ENCODE measurements at regions not wholly inside any gene's neighbourhood (a gene's known extent, or its start where the extent isn't known, plus 50 kb on each side); places are given as distances from the start of the nearest gene placed in this dataset.

GRCh38 chr7:79952399-79952798, 182.2 kb upstream of the GNAI1 start:
- no peak for TF ChIP-seq CTCF (IDR thresholded peaks at IDR 0.05)
- no peak for TF ChIP-seq POLR2A (IDR thresholded peaks at IDR 0.05)
- no peak for TF ChIP-seq POLR2AphosphoS5 (IDR thresholded peaks at IDR 0.05)

All from stomach (tissue), 4 donors.